Astrocyte (in vitro differentiated cells and primary cell): ENCODE measurements at regions not wholly inside any gene's neighbourhood (a gene's known extent, or its start where the extent isn't known, plus 50 kb on each side); places are given as distances from the start of the nearest gene placed in this dataset.

Experiments
- CTCF ChIP-seq: IDR thresholded peaks from 2 replicates; pipeline ENCODE4 v1.5.1; 2011; ENCODE audit warnings: low read depth, mild to moderate bottlenecking, inconsistent platforms, low read length, moderate library complexity; ENCODE audit not compliant: insufficient read depth
- EZH2 ChIP-seq: IDR thresholded peaks from 2 replicates; pipeline ENCODE4 v1.6.1; 2012; ENCODE audit warnings: mild to moderate bottlenecking, low read length, inconsistent platforms; ENCODE audit not compliant: insufficient read depth

- no peak for TF ChIP-seq CTCF
- TF ChIP-seq EZH2, result no peak
Observed at GRCh38 chr7:36015733-36016132, 137.3 kb upstream of the EEPD1 start.
